A673 (cell line): ENCODE measurements at regions not wholly inside any gene's neighbourhood (a gene's known extent, or its start where the extent isn't known, plus 50 kb on each side); places are given as distances from the start of the nearest gene placed in this dataset.

ENCODE experiments used
- CTCF ChIP-seq: fragments of 300-800, 200-600 bp; sonication (generic); conservative IDR thresholded peaks from 2 replicates; pipeline ENCODE4 v1.5.1; 2017; ENCODE audit warnings: low read depth, mild to moderate bottlenecking, antibody characterized with exemption, low read length, moderate library complexity, mixed read lengths
- EZH2 ChIP-seq: fragments of 200-600 bp; sonication (generic); IDR thresholded peaks from 2 replicates; pipeline ENCODE4 v1.6.1; 2017; ENCODE audit warnings: borderline replicate concordance, low read depth, mild to moderate bottlenecking, mixed read lengths, antibody characterized with exemption, low read length; ENCODE audit not compliant: poor library complexity, severe bottlenecking

GRCh38 chr17:56679777-56680422 is 86.4 kb downstream of the NOG start:
- TF ChIP-seq CTCF (no peak), EZH2 (no peak)
